ENCODE measurements at regions not wholly inside any gene's neighbourhood (a gene's known extent, or its start where the extent isn't known, plus 50 kb on each side); places are given as distances from the start of the nearest gene placed in this dataset.

GRCh38 chr4:152235718-152236117 is 300.2 kb downstream of the FBXW7 start:
- DNase-seq (ENCODE audit: low read depth in 2 of 2), result no peak

DNA sequence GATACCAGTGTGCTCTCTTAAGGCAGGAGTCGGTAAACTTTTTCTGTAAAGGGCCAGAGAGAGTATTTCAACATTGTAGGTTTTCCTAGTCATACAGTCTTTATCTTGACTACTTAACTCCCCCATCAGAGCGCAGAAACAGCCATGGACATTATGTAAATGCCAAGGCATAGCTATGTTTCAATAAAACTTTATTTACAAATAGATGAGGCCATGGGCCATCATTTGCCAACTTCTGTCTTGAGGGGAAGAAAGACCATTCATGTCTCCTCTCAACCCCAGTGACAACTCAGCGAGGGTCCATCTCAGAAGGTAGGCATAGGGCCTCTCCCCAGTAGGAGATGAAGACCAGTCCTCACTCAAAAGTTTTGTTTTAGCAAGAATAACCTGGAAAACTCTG is 301.3 kb downstream of the FBXW7 start:
- no peak for DNase-seq (ENCODE audit: low read depth in 2 of 2)

- no peak for DNase-seq (ENCODE audit: low read depth in 2 of 2)
Observed at GRCh38 chr4:152232271-152232670, 303.6 kb downstream of the FBXW7 start.

DNA sequence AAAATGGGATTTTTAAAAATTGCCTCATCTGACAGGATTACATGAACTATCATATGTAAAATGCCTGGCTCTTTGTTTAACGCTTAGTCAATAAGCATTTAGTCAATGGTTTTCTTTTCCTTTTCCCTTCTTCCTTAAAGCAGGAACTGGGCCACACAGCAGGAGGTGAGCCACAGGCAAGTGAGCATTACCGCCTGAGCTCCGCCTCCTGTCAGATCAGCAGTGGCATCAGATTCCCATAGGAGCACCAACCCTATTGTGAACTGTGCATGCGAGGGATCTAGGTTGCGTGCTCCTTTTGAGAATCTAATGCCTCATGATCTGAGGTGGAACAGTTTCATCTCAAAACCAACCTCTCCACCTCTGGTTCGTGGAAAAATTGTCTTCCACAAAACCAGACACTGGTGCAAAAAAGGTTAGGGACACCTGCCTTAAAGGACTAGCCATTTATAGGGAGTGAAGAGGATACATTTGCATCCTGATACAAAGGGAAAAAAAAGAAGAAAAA is 306.1 kb downstream of the FBXW7 start:
- no peak for DNase-seq (ENCODE audit: low read depth in 2 of 2)

DNA sequence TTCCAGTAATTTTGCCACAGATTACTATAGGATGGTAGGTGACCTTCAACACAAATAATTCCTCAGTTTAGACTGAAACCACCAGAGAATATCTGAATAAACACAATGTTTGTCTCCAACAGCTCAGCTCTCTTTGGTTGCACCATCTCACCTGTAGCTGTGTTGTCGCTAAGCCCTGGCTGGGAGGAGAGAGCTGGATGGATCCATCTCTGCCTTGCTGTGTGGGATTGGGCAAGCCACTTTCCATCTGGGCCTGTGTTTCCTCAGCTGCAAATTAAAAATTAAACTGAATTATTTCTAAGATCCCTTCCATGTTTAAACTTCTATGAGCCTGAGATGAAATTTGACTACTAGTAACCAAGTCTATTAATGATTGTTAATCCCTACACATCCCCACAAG is 310.2 kb downstream of the FBXW7 start:
- no peak for DNase-seq (ENCODE audit: low read depth in 2 of 2)

DNA sequence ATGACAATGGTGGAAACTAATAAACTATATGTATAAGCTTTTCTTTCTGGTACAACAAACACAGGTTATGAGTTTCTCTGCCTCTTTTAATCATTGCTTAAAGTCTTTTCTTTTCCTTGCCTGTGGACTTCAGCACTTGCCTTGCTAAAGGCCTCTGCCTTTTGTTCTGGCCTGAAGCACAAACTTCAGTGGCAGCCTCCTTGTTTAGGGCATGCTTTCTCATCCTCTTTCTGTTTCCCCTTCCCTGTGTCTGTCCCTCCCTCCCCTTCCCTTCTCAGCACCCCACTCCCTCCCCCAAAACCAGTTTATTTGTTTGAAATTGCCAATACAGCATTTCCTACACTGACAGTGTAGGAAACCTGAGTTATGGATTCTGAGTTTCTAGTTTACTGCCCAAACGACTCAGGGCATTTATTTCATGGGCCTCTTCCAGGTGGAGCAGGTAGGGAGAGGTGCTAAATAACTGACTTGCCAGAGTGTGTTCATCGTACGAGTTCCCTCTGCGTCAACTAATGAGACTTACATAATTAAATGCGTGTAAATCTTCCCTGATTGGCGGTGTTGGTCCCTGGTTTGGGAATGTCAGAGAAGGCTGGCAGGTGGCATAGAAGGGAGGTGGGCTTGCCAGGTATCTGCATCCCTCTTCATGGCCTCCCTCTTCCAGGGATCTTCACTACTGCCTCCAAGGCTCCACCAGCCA is 311.0 kb downstream of the FBXW7 start:
- no peak for DNase-seq (ENCODE audit: low read depth in 2 of 2)

- DNase-seq (ENCODE audit: low read depth in 2 of 2), result no peak
Observed at GRCh38 chr4:152224223-152224622, 311.7 kb downstream of the FBXW7 start.

DNA sequence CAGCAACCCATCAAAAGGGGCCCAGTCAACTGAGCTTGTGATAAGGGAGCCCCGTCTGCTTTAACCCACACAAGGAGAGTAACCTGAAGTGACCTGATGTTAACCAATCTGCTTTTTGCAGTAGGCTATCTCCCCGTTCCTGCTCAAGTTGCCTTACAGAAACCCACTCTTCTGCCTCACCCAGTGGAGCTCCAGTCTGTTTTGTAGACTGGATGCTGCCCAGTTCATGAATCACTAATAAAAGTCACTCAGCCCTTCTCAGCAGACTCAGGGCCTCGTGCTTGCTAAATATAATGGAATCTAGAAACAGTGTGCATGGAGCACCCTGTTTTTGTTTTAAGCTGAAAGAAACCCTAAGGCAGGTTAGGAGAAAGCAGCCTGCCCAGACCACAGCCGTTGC is 312.3 kb downstream of the FBXW7 start:
- no peak for DNase-seq (ENCODE audit: low read depth in 2 of 2)

- no peak for DNase-seq (ENCODE audit: low read depth in 2 of 2)
Observed at GRCh38 chr4:152221816-152222516, 313.9 kb downstream of the FBXW7 start.

DNA sequence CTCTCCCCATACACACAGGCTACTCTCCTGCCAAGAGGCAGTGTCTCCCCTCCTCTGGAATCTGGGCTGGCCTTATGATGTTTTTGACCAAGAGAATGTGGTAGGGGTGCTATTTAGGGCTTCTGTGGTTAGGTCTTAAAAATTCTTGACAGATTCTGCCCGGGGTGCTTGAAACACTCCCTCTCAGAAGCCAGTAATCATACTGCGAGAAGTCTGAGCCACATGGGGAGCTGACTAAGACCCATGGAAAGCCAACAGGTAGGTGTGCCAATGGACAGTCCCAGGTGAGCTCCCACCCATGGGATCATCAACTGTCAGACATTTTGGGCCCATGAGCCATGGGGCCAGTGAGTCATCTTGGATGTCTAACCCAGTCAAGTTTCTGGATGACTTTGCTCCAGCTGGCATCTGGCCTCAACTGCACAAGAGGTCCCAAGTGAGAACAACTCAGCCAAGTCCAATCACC is 315.7 kb downstream of the FBXW7 start:
- DNase-seq (ENCODE audit: low read depth in 2 of 2), result peak in 1 of 2 donors; percentile 34

GRCh38 chr4:152218576-152218975 is 317.3 kb downstream of the FBXW7 start:
- DNase-seq (ENCODE audit: low read depth in 2 of 2), result no peak

DNA sequence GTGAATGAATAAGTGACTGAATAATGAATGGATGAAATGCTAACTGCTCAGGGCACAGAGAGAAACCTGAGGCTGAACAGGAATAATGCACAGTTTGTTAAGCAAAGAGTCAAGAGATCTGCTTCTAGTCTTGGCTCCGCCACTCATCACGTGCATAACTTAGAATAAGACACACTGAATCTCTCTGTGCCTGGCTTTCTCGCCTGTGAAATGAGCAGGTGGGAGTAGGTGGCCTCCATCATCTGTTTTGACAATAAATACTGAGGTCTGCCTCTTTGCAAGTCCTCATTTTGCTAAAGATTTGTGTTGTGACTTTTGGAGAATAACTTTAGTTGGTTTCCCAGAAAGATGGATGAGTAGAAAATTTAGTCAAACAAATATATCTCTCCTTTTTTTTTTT is 318.0 kb downstream of the FBXW7 start:
- DNase-seq (ENCODE audit: low read depth in 2 of 2), result no peak

DNA sequence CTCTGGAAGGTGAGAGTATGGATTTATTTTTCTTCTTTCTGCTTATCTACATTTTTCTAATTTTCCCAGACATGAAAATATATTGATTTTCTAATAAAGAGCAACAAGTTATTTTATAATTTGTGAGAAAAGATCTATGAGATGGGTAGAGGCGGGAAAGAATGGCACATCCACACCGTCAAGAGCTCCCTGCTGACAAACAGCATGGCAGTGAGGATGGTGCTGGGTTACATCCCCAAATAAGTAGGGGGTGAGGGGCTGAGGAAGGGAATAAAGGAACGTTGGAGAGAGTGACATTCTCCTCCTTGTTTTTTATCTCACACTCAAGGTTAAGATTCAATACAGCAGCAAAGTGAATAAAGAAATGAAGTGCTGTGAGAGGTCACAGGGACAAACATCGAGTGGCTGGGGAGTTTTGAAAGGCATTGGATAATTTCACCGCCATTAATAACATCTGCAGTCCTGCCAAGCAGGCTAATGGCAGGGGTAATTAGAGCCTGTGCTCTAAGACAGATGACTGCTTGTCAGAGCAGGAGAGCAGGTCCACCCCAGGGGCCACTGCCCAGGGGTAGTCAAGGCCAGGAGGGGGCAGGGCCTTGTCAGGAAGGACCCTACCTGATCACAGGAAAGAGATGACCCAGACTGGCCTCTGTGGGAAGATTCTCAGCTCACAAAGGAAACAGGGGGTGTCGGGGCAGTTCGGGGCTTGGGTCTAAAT is 323.8 kb downstream of the FBXW7 start:
- DNase-seq (ENCODE audit: low read depth in 2 of 2), result no peak

DNA sequence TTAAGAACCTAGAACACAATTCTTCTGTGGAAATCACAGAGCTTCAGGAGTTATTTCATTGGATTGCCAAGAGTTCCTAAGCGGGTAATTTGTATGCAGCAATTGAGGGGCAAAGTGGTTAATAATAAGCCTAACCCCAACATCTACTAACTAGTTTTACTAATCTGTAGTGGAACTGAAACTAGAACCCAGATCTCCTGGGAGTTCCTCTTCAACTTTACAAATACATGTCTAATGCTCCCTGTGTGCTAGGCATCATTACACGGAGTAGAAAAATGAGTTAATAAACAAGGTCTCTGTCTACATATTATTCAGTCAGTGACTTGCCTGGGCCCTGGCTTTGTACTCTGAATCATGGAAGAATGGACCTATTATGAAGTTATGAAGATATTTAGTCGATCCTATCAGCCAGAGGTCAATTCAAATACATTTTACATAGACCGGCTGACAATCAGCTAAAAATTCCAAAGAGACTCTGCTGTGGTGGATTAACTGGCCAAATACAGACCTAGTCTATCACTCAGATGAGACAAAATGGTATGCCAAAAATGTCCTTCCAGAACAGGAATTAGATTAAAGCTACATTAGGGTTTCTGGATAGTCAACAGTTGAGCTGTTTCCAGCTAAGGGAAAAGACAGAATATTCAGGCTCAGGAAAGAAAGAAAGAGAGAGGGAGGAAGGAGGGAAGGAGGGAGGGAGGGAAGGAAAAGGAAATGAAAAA is 326.0 kb downstream of the FBXW7 start:
- DNase-seq (ENCODE audit: low read depth in 2 of 2), result no peak

DNA sequence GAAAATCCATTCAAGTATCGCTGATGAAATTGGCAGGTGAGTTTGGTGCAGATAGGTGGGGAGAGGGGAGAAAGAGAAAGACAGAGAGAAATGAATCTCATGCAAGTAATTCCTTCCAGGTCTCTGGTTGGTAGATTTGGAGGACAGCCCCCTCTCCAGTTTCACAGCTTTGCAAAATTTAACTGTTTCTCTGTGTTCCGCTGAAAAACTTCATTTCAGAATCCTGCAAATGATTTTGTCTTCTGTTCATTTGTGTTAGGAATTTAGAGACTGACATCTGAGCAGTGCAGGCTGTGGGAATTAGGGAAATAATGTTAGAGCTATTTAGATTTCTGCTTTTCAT is 328.5 kb downstream of the FBXW7 start:
- DNase-seq (ENCODE audit: low read depth in 2 of 2), result no peak

- no peak for DNase-seq (ENCODE audit: low read depth in 2 of 2)
Observed at GRCh38 chr4:152206646-152207377, 329.1 kb downstream of the FBXW7 start.

DNA sequence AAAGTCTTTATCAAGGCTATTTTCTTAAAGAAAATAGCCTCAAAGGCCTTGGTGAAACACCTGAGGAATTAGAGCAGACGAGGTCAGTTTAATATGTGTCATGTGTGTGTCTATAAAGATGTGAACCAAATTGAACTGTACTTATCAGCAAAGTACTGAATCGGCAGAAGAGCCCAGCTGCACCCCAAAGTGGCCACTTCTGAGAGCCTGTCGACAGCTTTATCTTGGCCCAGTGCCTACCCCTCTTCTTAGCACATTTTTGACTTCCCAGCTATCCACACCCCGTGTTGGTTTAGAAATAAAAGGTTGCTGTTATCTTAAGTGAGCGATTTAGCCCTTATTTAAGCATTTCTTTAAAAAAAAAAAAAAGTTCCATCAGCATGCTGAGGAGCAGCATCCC is 329.7 kb downstream of the FBXW7 start:
- DNase-seq (ENCODE audit: low read depth in 2 of 2), result no peak

DNA sequence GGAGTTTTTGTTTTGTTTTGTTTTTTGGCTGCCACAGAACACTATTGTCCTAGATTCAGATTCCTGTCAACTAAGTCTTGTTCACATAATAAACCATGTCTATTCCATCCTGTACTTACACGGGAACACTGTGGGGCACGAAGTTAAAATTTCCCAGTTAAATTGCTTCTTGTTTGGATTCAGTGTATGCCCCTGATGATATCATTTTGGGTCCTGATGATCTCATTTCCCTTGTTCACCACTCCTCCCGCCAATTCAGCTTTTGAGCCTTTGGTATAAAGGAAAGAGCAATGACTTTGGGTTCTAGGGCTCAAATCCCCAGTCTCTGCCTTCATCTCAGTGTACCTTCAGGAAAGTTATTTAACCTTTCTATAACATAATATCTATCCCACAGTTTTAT is 333.5 kb downstream of the FBXW7 start:
- DNase-seq (ENCODE audit: low read depth in 2 of 2), result no peak

GRCh38 chr4:152200511-152201333 is 335.2 kb downstream of the FBXW7 start:
- DNase-seq (ENCODE audit: low read depth in 2 of 2), result no peak

- no peak for DNase-seq (ENCODE audit: low read depth in 2 of 2)
Observed at GRCh38 chr4:152197211-152197610, 338.7 kb downstream of the FBXW7 start.

DNA sequence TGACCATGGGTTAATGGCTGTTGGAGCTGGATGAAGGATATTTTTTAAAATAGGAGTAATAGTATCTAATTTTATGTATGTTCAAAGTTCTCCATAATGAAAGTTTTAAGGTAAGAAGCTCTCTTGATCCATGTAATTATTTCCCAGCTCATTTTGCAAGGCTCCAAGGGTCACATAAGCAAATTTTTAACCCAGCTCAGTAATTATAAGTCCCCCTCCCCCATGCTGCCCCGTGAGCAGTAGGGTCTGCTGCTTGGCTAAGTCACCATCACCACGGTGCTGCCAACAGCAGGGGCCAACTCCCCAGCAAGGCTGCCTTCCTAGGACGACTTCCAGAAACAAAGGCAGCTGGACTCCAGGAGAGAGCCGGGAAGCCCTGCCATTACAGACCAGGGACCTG is 340.0 kb downstream of the FBXW7 start:
- no peak for DNase-seq (ENCODE audit: low read depth in 2 of 2)
